ENCODE measurements at regions not wholly inside any gene's neighbourhood (a gene's known extent, or its start where the extent isn't known, plus 50 kb on each side); places are given as distances from the start of the nearest gene placed in this dataset.

DNA sequence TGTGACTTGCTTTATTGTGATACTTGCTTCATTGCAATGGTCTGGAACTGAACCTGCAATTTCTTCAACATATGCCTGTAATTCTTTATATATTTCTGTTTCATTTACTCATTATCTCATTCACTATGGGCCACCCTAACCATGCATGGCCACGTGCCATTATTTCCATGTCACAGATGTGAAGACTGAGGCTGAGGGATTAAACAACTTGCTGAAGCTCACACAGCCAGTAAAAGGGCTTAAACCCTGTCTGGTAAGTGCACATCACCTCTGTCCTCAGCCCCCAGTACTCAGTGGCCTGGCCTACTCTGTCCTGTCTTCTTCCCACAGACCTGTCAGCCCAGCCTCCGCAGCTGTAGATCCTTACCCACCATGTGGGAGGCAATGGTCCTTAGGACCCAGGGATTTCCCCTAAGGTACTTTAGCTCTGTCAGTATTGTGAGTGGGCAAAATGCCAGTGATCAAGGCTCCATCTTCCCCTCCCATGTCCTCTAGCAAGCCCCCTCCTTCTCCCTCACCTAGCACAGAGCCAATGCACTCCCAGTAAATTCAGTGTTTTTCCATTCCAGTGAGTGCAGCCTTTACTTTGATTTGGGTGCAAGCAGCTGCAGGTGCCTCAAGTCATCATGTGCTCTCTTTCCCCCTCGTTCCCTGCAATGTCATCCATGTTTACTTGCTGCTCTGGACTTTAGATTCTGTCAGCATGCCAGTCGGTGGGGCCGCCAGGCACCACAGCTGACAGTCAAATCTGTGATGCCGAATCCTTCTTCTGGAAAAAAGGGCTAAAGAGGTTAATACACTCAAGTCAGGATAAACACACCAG, 228.2 kb upstream of the PROX1 start:
- TF ChIP-seq, protein P1, sequence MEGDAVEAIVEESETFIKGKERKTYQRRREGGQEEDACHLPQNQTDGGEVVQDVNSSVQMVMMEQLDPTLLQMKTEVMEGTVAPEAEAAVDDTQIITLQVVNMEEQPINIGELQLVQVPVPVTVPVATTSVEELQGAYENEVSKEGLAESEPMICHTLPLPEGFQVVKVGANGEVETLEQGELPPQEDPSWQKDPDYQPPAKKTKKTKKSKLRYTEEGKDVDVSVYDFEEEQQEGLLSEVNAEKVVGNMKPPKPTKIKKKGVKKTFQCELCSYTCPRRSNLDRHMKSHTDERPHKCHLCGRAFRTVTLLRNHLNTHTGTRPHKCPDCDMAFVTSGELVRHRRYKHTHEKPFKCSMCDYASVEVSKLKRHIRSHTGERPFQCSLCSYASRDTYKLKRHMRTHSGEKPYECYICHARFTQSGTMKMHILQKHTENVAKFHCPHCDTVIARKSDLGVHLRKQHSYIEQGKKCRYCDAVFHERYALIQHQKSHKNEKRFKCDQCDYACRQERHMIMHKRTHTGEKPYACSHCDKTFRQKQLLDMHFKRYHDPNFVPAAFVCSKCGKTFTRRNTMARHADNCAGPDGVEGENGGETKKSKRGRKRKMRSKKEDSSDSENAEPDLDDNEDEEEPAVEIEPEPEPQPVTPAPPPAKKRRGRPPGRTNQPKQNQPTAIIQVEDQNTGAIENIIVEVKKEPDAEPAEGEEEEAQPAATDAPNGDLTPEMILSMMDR (IDR thresholded peaks at IDR 0.05; ENCODE audit: low read depth, low read length, poor library complexity, severe bottlenecking), result no peak
- TF ChIP-seq EZH2phosphoT487 (IDR thresholded peaks at IDR 0.05; ENCODE audit: borderline replicate concordance, low read length), result no peak
